22Rv1 (cell line): ENCODE measurements at regions not wholly inside any gene's neighbourhood (a gene's known extent, or its start where the extent isn't known, plus 50 kb on each side); places are given as distances from the start of the nearest gene placed in this dataset.

ENCODE experiments used
- CTCF ChIP-seq: fragments of 450-650 bp; IDR thresholded peaks from 2 replicates; pipeline ENCODE4 v1.5.1; 2017; ENCODE audit warnings: mild to moderate bottlenecking
- ZFX ChIP-seq: fragments of 450-650 bp; IDR thresholded peaks from 2 replicates; pipeline ENCODE4 v1.6.1; 2017; ENCODE audit warnings: antibody characterized with exemption, borderline replicate concordance

- no peak for TF ChIP-seq CTCF
- no peak for TF ChIP-seq ZFX
Measured at GRCh38 chr4:72714482-72715279, 145.7 kb upstream of the ADAMTS3 start.
